ENCODE measurements at regions not wholly inside any gene's neighbourhood (a gene's known extent, or its start where the extent isn't known, plus 50 kb on each side); places are given as distances from the start of the nearest gene placed in this dataset.

DNA sequence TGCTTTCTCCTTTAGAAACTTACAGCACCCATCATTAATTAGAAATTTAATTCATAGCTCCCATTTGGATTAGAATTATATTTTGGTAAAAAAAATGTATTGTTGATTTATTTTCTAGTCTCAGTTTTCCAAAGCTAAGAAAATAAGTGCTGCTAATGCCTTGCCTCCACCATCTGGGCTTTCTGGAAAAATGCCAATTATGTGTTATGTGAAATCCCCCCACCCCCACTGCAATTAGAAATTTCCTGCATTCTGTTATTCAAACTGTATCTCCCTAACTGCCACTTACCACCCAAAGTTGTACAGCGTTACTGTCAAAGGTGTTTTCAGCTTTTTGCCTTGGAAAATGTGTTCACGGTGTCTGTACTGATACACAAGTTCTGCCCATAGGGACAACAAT lies 617.2 kb upstream of the UBE2E2 start (continued):
- TF ChIP-seq, protein P1, sequence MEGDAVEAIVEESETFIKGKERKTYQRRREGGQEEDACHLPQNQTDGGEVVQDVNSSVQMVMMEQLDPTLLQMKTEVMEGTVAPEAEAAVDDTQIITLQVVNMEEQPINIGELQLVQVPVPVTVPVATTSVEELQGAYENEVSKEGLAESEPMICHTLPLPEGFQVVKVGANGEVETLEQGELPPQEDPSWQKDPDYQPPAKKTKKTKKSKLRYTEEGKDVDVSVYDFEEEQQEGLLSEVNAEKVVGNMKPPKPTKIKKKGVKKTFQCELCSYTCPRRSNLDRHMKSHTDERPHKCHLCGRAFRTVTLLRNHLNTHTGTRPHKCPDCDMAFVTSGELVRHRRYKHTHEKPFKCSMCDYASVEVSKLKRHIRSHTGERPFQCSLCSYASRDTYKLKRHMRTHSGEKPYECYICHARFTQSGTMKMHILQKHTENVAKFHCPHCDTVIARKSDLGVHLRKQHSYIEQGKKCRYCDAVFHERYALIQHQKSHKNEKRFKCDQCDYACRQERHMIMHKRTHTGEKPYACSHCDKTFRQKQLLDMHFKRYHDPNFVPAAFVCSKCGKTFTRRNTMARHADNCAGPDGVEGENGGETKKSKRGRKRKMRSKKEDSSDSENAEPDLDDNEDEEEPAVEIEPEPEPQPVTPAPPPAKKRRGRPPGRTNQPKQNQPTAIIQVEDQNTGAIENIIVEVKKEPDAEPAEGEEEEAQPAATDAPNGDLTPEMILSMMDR (IDR thresholded peaks at IDR 0.05): no peak
- TF ChIP-seq EP300 (IDR thresholded peaks at IDR 0.05; ENCODE audit: borderline replicate concordance in 1 of 2, low read depth in 1 of 2, low read length in 1 of 2): no peak
- TF ChIP-seq, protein P2, sequence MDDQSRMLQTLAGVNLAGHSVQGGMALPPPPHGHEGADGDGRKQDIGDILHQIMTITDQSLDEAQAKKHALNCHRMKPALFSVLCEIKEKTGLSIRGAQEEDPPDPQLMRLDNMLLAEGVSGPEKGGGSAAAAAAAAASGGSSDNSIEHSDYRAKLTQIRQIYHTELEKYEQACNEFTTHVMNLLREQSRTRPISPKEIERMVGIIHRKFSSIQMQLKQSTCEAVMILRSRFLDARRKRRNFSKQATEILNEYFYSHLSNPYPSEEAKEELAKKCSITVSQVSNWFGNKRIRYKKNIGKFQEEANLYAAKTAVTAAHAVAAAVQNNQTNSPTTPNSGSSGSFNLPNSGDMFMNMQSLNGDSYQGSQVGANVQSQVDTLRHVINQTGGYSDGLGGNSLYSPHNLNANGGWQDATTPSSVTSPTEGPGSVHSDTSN (IDR thresholded peaks at IDR 0.05): no peak

DNA sequence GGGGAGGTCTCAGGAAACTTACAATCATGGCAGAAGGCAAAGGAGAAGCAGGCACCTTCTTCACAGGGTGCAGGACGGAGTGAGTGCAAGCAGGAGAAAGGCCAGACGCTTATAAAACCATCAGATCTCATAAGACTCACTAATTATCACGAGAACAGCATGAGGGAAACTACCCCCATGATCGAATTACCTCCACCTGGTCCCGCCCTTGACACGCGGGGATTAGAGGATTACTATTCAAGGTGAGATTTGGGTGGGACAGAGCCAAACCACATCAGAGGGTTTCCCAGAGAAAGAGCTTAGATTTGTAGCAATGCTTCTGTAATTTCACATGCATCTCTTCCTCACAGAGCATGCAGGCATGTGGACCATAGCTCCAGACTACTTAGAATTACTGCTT lies 615.7 kb upstream of the UBE2E2 start:
- ChIA-PET CTCF (no interaction called here), POLR2A (no interaction called here)
- DNase-seq: no peak
- no peak for TF ChIP-seq RAD21 (IDR thresholded peaks at IDR 0.05; ENCODE audit: low read length)
- TF ChIP-seq GATA2 (CRISPR knock-in tag; IDR thresholded peaks at IDR 0.05): no peak
- TF ChIP-seq, protein P3, sequence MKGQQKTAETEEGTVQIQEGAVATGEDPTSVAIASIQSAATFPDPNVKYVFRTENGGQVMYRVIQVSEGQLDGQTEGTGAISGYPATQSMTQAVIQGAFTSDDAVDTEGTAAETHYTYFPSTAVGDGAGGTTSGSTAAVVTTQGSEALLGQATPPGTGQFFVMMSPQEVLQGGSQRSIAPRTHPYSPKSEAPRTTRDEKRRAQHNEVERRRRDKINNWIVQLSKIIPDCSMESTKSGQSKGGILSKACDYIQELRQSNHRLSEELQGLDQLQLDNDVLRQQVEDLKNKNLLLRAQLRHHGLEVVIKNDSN (IDR thresholded peaks at IDR 0.05; ENCODE audit: borderline replicate concordance, low read depth): no peak
- no peak for TF ChIP-seq POLR2AphosphoS5 (IDR thresholded peaks at IDR 0.05; ENCODE audit: low read depth, low read length)
- no peak for TF ChIP-seq NRF1 (IDR thresholded peaks at IDR 0.05; ENCODE audit: low read depth, low read length)
- TF ChIP-seq TEAD4 (IDR thresholded peaks at IDR 0.05; ENCODE audit: borderline replicate concordance, insufficient read depth): no peak
- TF ChIP-seq, protein P2 (IDR thresholded peaks at IDR 0.05): no peak
- TF ChIP-seq, protein P4, sequence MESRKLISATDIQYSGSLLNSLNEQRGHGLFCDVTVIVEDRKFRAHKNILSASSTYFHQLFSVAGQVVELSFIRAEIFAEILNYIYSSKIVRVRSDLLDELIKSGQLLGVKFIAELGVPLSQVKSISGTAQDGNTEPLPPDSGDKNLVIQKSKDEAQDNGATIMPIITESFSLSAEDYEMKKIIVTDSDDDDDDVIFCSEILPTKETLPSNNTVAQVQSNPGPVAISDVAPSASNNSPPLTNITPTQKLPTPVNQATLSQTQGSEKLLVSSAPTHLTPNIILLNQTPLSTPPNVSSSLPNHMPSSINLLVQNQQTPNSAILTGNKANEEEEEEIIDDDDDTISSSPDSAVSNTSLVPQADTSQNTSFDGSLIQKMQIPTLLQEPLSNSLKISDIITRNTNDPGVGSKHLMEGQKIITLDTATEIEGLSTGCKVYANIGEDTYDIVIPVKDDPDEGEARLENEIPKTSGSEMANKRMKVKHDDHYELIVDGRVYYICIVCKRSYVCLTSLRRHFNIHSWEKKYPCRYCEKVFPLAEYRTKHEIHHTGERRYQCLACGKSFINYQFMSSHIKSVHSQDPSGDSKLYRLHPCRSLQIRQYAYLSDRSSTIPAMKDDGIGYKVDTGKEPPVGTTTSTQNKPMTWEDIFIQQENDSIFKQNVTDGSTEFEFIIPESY (IDR thresholded peaks at IDR 0.05; ENCODE audit: borderline replicate concordance, low read depth): no peak
- TF ChIP-seq, protein P5, sequence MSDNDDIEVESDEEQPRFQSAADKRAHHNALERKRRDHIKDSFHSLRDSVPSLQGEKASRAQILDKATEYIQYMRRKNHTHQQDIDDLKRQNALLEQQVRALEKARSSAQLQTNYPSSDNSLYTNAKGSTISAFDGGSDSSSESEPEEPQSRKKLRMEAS (IDR thresholded peaks at IDR 0.05; ENCODE audit: low read depth): no peak
- TF ChIP-seq MEF2A (IDR thresholded peaks at IDR 0.05; ENCODE audit: borderline replicate concordance, low read depth): no peak
- no peak for TF ChIP-seq FOXJ3 (CRISPR knock-in tag; IDR thresholded peaks at IDR 0.05)
- no peak for TF ChIP-seq RFX5 (IDR thresholded peaks at IDR 0.05; ENCODE audit: low read length)
- TF ChIP-seq JUND (IDR thresholded peaks at IDR 0.05): no peak
- TF ChIP-seq, protein P6, sequence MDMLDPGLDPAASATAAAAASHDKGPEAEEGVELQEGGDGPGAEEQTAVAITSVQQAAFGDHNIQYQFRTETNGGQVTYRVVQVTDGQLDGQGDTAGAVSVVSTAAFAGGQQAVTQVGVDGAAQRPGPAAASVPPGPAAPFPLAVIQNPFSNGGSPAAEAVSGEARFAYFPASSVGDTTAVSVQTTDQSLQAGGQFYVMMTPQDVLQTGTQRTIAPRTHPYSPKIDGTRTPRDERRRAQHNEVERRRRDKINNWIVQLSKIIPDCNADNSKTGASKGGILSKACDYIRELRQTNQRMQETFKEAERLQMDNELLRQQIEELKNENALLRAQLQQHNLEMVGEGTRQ (IDR thresholded peaks at IDR 0.05; ENCODE audit: borderline replicate concordance, low read depth, low read length): no peak
- no peak for TF ChIP-seq SMC3 (IDR thresholded peaks at IDR 0.05; ENCODE audit: low read depth, low read length)
- TF ChIP-seq EZH2phosphoT487 (IDR thresholded peaks at IDR 0.05; ENCODE audit: borderline replicate concordance, low read depth): no peak
- no peak for TF ChIP-seq FOXM1 (IDR thresholded peaks at IDR 0.05; ENCODE audit: low read depth)
- no peak for TF ChIP-seq EP300 (IDR thresholded peaks at IDR 0.05; ENCODE audit: borderline replicate concordance in 1 of 2, low read depth in 1 of 2, low read length in 1 of 2)
- 76% methylated on average over 7 of the region's 7 CpGs for WGBS (ENCODE audit: low lambda C conversion rate)
- Histone ChIP-seq H2AFZ (ENCODE audit: low read depth) (no peak overlapping the region), H3K4me1 (ENCODE audit: control insufficient read depth in 1 of 2, insufficient read depth in 2 of 2, low read depth in 1 of 2, low read length in 1 of 2) (peaks cover 0 to 3% of the 10 kb centered on the region in 2 experiments; a peak in 2 of 4 replicates), H3K36me3 (replicated peaks in 1 of 2; ENCODE audit: control insufficient read depth in 1 of 2, insufficient read depth in 2 of 2, low read length in 1 of 2) (no peaks in the 10 kb centered on the region), H3K9me3 (no peaks in the 10 kb centered on the region), H3K27ac (ENCODE audit: low read depth in 2 of 2, low read length in 1 of 2) (no peak overlapping the region), H3K9ac (no peak overlapping the region), H3K4me2 (no peak overlapping the region), H4K20me1 (ENCODE audit: insufficient read depth) (no peaks in the 10 kb centered on the region), H3K79me2 (ENCODE audit: insufficient read depth) (no peaks in the 10 kb centered on the region), H3F3A (replicated peaks; ENCODE audit: insufficient read depth) (no peaks in the 10 kb centered on the region), H3K9me2 (no peaks in the 10 kb centered on the region), H3K27me3 (ENCODE audit: insufficient read depth) (no peaks in the 10 kb centered on the region), H3K4me3 (ENCODE audit: low read depth in 2 of 2, low read length in 1 of 2) (no peak overlapping the region)

Measured in SK-N-SH (cell line).